ENCODE measurements at regions not wholly inside any gene's neighbourhood (a gene's known extent, or its start where the extent isn't known, plus 50 kb on each side); places are given as distances from the start of the nearest gene placed in this dataset.

- Mint-ChIP-seq H3K4me3 (ENCODE audit: unreplicated experiment) (no peak overlapping the region), H3K27ac (ENCODE audit: unreplicated experiment) (no peak overlapping the region), H3K36me3 (ENCODE audit: unreplicated experiment) (no peaks in the 10 kb centered on the region), H3K4me1 (ENCODE audit: low read depth, unreplicated experiment) (peaks cover 3% of the 10 kb centered on the region), H3K27me3 (ENCODE audit: unreplicated experiment) (no peaks in the 10 kb centered on the region), H3K9me3 (ENCODE audit: unreplicated experiment) (peaks cover 1% of the 10 kb centered on the region)
- no peak for DNase-seq
- TF ChIP-seq CTCF (IDR thresholded peaks at IDR 0.05; ENCODE audit: partially characterized antibody, unreplicated experiment), result no peak
Measured at GRCh38 chr2:220224691-220225543, 597.5 kb downstream of the SLC4A3 start.

GRCh38 chr2:220226076-220226475 is 598.6 kb downstream of the SLC4A3 start:
- no peak for TF ChIP-seq CTCF (IDR thresholded peaks at IDR 0.05; ENCODE audit: partially characterized antibody, unreplicated experiment)
- no peak overlapping the region for H3K27ac Mint-ChIP-seq (ENCODE audit: unreplicated experiment)
- peaks cover 3% of the 10 kb centered on the region for H3K4me1 Mint-ChIP-seq (ENCODE audit: low read depth, unreplicated experiment)
- H3K27me3 Mint-ChIP-seq (ENCODE audit: unreplicated experiment), result no peaks in the 10 kb centered on the region
- H3K36me3 Mint-ChIP-seq (ENCODE audit: unreplicated experiment), result no peaks in the 10 kb centered on the region
- H3K4me3 Mint-ChIP-seq (ENCODE audit: unreplicated experiment), result no peak overlapping the region
- DNase-seq, result no peak
- H3K9me3 Mint-ChIP-seq (ENCODE audit: unreplicated experiment), result peaks cover 1% of the 10 kb centered on the region

GRCh38 chr2:220226546-220226945 is 599.1 kb downstream of the SLC4A3 start:
- no peaks in the 10 kb centered on the region for H3K27me3 Mint-ChIP-seq (ENCODE audit: unreplicated experiment)

GRCh38 chr2:220227266-220227920 is 600.0 kb downstream of the SLC4A3 start:
- no peaks in the 10 kb centered on the region for H3K27me3 Mint-ChIP-seq (ENCODE audit: unreplicated experiment)
- H3K27ac Mint-ChIP-seq (ENCODE audit: unreplicated experiment), result no peak overlapping the region
- no peak overlapping the region for H3K4me3 Mint-ChIP-seq (ENCODE audit: unreplicated experiment)
- H3K36me3 Mint-ChIP-seq (ENCODE audit: unreplicated experiment), result no peaks in the 10 kb centered on the region
- H3K9me3 Mint-ChIP-seq (ENCODE audit: unreplicated experiment), result peaks cover 1% of the 10 kb centered on the region
- no peaks in the 10 kb centered on the region for H3K4me1 Mint-ChIP-seq (ENCODE audit: low read depth, unreplicated experiment)
- DNase-seq, result no peak
- TF ChIP-seq CTCF (IDR thresholded peaks at IDR 0.05; ENCODE audit: partially characterized antibody, unreplicated experiment), result no peak

More at GRCh38 chr2:220226546-220226945, 599.1 kb downstream of the SLC4A3 start:
- TF ChIP-seq CTCF (IDR thresholded peaks at IDR 0.05; ENCODE audit: partially characterized antibody, unreplicated experiment), result no peak
- H3K4me3 Mint-ChIP-seq (ENCODE audit: unreplicated experiment), result no peak overlapping the region
- DNase-seq, result no peak
- no peak overlapping the region for H3K27ac Mint-ChIP-seq (ENCODE audit: unreplicated experiment)
- peaks cover 1% of the 10 kb centered on the region for H3K9me3 Mint-ChIP-seq (ENCODE audit: unreplicated experiment)
- peaks cover 3% of the 10 kb centered on the region for H3K4me1 Mint-ChIP-seq (ENCODE audit: low read depth, unreplicated experiment)
- no peaks in the 10 kb centered on the region for H3K36me3 Mint-ChIP-seq (ENCODE audit: unreplicated experiment)
